ENCODE measurements at regions not wholly inside any gene's neighbourhood (a gene's known extent, or its start where the extent isn't known, plus 50 kb on each side); places are given as distances from the start of the nearest gene placed in this dataset.

GRCh38 chr3:36114353-36114752, 266.0 kb upstream of the STAC start:
- TF ChIP-seq CTCF (IDR thresholded peaks at IDR 0.05): no peak
- no peak for TF ChIP-seq POLR2A (IDR thresholded peaks at IDR 0.05)
